A549 (cell line): ENCODE measurements at regions not wholly inside any gene's neighbourhood (a gene's known extent, or its start where the extent isn't known, plus 50 kb on each side); places are given as distances from the start of the nearest gene placed in this dataset.

ENCODE experiments used
- ATAC-seq, 2 experiments: fragments of 200-7000 bp in 1 of 2; fragments of >200 bp in 1 of 2; cut with Nextera tagmentation in 1 of 2; cut with Tn5 transposase in 1 of 2; 3 replicates each; pipeline versions ENCODE4 v1.8.0 to v1.9.1; 2018 to 2020; ENCODE audit warnings: mild to moderate bottlenecking in 1 of 2, moderate library complexity in 1 of 2
- CTCF ChIA-PET: fragments of 300-600 bp; sonication (Branson Sonifier 250); formaldehyde crosslinking; extraction: SDS; loops from one replicate; lab custom pipeline; 2021; ENCODE audit warnings: antibody characterized with exemption, inconsistent platforms; lab: Yijun Ruan, JAX
- POLR2A ChIA-PET: fragments of 350-600 bp; formaldehyde crosslinking; extraction: SDS; loops from one replicate; lab custom pipeline; 2021; ENCODE audit warnings: antibody characterized with exemption, inconsistent platforms; lab: Yijun Ruan, JAX
- DNase-seq, 2 experiments: peaks; one replicate each; pipeline versions ENCODE4 v3.0.0 to v3.0.0-alpha.2; 2011 to 2016; ENCODE audit warnings: low read depth in 1 of 2, low spot score in 1 of 2
- FAIRE-seq: peaks from 2 replicates; lab custom pipeline; 2011; peaks lifted over from hg19 to GRCh38; lab: Jason Lieb, UNC
- H3K27ac ChIP-seq, 2 experiments: fragments of >200 bp; sonication (Bioruptor Twin); formaldehyde crosslinking; 3 replicates each; pipeline ENCODE4 v1.5.1; 2016 to 2017
- H3K4me1 ChIP-seq: fragments of >200 bp; sonication (Bioruptor Twin); formaldehyde crosslinking; 3 replicates; pipeline ENCODE4 v1.6.1; 2016
- H3K4me2 ChIP-seq: fragments of >200 bp; sonication (Bioruptor Twin); formaldehyde crosslinking; 3 replicates; pipeline ENCODE4 v1.6.1; 2016
- H3K4me3 ChIP-seq: fragments of >200 bp; sonication (Bioruptor Twin); formaldehyde crosslinking; 3 replicates; pipeline ENCODE4 v1.5.1; 2016
- H3K9me3 ChIP-seq: fragments of >200 bp; sonication (Bioruptor Twin); formaldehyde crosslinking; 3 replicates; pipeline ENCODE4 v1.6.1; 2016
- CBX2 ChIP-seq: fragments of 200-600 bp; sonication (generic); IDR thresholded peaks from 2 replicates; pipeline ENCODE4 v1.6.1; 2016; ENCODE audit warnings: low read depth, mild to moderate bottlenecking, borderline replicate concordance
- EP300 ChIP-seq, 2 experiments: fragments of >200 bp; sonication (Bioruptor Twin); formaldehyde crosslinking; IDR thresholded peaks; 2 replicates in 1 of 2; 3 replicates in 1 of 2; pipeline ENCODE4 v1.6.1; 2016 to 2017
- HDAC2 ChIP-seq: fragments of 200-600 bp; sonication (generic); IDR thresholded peaks from 2 replicates; pipeline ENCODE4 v1.6.1; 2016
- HES2 ChIP-seq: fragments of >200 bp; sonication (Bioruptor Twin); formaldehyde crosslinking; IDR thresholded peaks from 2 replicates; pipeline ENCODE4 v1.6.1; 2016
- HOXB13 ChIP-seq: fragments of 250-450 bp; sonication (Bioruptor Pico); IDR thresholded peaks from 2 replicates; pipeline ENCODE4 v1.5.0; 2020; ENCODE audit warnings: low read depth, mild to moderate bottlenecking, moderate library complexity
- JUN ChIP-seq, 2 experiments: fragments of >200 bp; sonication (Bioruptor Twin); formaldehyde crosslinking; IDR thresholded peaks; 2 replicates in 1 of 2; 3 replicates in 1 of 2; pipeline ENCODE4 v1.6.1; 2016 to 2017
- KDM5A ChIP-seq: fragments of 200-600 bp; sonication (generic); IDR thresholded peaks from 2 replicates; pipeline ENCODE4 v1.6.1; 2016; ENCODE audit warnings: antibody characterized with exemption, mild to moderate bottlenecking
- PHF8 ChIP-seq: fragments of 200-600 bp; sonication (generic); IDR thresholded peaks from 2 replicates; pipeline ENCODE4 v1.6.1; 2016; ENCODE audit warnings: low read depth, mild to moderate bottlenecking, antibody characterized with exemption, moderate library complexity, borderline replicate concordance
- POLR2A ChIP-seq: IDR thresholded peaks from 2 replicates; pipeline ENCODE4 v1.6.1; 2012; ENCODE audit warnings: mild to moderate bottlenecking, low read length
- RAD21 ChIP-seq, 2 experiments: fragments of >200 bp in 1 of 2; sonication (Bioruptor Twin) in 1 of 2; formaldehyde crosslinking in 1 of 2; IDR thresholded peaks in 1 of 2; conservative IDR thresholded peaks in 1 of 2; 2 replicates in 1 of 2; 3 replicates in 1 of 2; pipeline ENCODE4 v1.6.1; 2012 to 2018; ENCODE audit warnings: inconsistent platforms in 1 of 2
- SMC3 ChIP-seq: fragments of >200 bp; sonication (Bioruptor Twin); formaldehyde crosslinking; IDR thresholded peaks from 3 replicates; pipeline ENCODE4 v1.6.1; 2018; ENCODE audit warnings: inconsistent platforms
- ZC3H11A ChIP-seq: fragments of 450-650 bp; IDR thresholded peaks from 2 replicates; pipeline ENCODE4 v1.6.1; 2014; ENCODE audit warnings: antibody characterized with exemption, mild to moderate bottlenecking
- ZFP36 ChIP-seq: fragments of 450-650 bp; IDR thresholded peaks from 2 replicates; pipeline ENCODE4 v1.6.1; 2014; ENCODE audit warnings: borderline replicate concordance; ENCODE audit not compliant: partially characterized antibody
- ZNF302 ChIP-seq: fragments of 250-450 bp; sonication (Bioruptor Pico); IDR thresholded peaks from 2 replicates; pipeline ENCODE4 v1.9.0; 2021; ENCODE audit warnings: inconsistent platforms, mild to moderate bottlenecking, moderate library complexity
- ZSCAN20 ChIP-seq: fragments of 250-450 bp; sonication (Bioruptor Pico); IDR thresholded peaks from 2 replicates; pipeline ENCODE4 v1.8.0; 2022; ENCODE audit warnings: mild to moderate bottlenecking, moderate library complexity
- WGBS: methylation state at CpG from one replicate; pipeline ENCODE4 v1.1.6; 2017; ENCODE audit errors: missing lambda C conversion rate; 5-methylcytosine and 5-hydroxymethylcytosine counted together
- TF ChIP-seq, protein P1 (sequence below): fragments of 150-350 bp; IDR thresholded peaks from 2 replicates; pipeline ENCODE4 v1.6.1; 2014; ENCODE audit warnings: low read depth, mild to moderate bottlenecking, low read length
- TF ChIP-seq, protein P2 (sequence below): fragments of >200 bp; sonication (Bioruptor Twin); formaldehyde crosslinking; IDR thresholded peaks from 3 replicates; pipeline ENCODE4 v1.5.1; 2016

DNA sequence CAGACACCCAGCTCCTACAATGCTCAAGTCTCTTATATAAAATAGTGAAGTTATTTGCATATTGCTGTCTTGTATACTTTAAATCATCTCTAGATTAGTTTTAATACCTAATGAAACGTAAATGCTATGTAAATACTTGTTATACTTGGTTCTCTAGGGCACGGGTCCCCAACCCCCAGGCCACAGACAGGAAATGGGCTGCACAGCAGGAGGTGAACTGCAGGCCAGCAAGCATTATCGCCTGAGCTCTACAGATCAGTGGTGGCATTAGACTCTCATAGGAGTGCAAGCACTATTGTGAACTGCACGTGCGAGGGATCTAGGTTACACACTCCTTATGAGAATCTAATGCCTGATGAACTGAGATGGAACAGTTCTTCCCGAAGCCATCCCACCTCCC, 395.9 kb upstream of the EMCN start (continued):
- no peak for TF ChIP-seq ZC3H11A
- TF ChIP-seq JUN (IDR thresholded peaks at IDR 0.05), result no peak
- no peak for TF ChIP-seq SMC3
- TF ChIP-seq HES2, result no peak
- no peak for TF ChIP-seq POLR2A
- no peak for TF ChIP-seq CBX2
- TF ChIP-seq HOXB13 (CRISPR knock-in tag), result no peak
- TF ChIP-seq ZFP36, result no peak
- TF ChIP-seq, protein P1, sequence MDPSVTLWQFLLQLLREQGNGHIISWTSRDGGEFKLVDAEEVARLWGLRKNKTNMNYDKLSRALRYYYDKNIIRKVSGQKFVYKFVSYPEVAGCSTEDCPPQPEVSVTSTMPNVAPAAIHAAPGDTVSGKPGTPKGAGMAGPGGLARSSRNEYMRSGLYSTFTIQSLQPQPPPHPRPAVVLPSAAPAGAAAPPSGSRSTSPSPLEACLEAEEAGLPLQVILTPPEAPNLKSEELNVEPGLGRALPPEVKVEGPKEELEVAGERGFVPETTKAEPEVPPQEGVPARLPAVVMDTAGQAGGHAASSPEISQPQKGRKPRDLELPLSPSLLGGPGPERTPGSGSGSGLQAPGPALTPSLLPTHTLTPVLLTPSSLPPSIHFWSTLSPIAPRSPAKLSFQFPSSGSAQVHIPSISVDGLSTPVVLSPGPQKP, result no peak

DNA sequence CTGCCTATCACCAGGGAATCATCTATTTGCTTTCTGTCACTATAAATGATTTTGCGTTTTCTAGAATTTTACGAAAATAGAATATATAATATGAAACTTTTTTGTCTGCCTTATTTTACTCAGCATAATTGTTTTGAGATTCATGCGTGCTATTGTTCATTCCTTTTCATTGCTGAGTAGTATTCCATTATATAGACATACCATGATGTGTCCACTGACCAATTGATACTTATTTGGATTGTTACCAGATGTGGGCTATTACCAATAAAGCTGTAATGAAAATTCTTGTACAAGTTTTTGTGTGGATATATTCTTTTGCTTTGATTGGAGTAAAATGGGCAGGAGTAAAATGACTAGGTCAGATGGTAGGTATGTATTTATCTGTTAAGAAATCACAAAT, 390.7 kb upstream of the EMCN start:
- CTCF ChIA-PET, result no interaction called here
- FAIRE-seq, result no peak

GRCh38 chr4:100907465-100908454, 389.9 kb upstream of the EMCN start:
- ChIA-PET CTCF (no interaction called here), POLR2A (no interaction called here)
- TF ChIP-seq EP300 (IDR thresholded peaks at IDR 0.05) (no peak), KDM5A (no peak), SMC3 (peak; percentile 34; the same call in 1 of the 3 replicates), RAD21 (conservative IDR thresholded peaks at IDR 0.05 in 1 of 2, IDR thresholded peaks at IDR 0.05 in 1 of 2) (peak; percentile 45 to 48; a peak in 4 of 5 replicates), ZNF302 (CRISPR knock-in tag) (no peak), PHF8 (no peak), HES2 (no peak), HDAC2 (no peak)
- TF ChIP-seq, protein P2, sequence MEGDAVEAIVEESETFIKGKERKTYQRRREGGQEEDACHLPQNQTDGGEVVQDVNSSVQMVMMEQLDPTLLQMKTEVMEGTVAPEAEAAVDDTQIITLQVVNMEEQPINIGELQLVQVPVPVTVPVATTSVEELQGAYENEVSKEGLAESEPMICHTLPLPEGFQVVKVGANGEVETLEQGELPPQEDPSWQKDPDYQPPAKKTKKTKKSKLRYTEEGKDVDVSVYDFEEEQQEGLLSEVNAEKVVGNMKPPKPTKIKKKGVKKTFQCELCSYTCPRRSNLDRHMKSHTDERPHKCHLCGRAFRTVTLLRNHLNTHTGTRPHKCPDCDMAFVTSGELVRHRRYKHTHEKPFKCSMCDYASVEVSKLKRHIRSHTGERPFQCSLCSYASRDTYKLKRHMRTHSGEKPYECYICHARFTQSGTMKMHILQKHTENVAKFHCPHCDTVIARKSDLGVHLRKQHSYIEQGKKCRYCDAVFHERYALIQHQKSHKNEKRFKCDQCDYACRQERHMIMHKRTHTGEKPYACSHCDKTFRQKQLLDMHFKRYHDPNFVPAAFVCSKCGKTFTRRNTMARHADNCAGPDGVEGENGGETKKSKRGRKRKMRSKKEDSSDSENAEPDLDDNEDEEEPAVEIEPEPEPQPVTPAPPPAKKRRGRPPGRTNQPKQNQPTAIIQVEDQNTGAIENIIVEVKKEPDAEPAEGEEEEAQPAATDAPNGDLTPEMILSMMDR, result peak; percentile 36; the same call in 2 of the 3 replicates
- ATAC-seq (no peak), FAIRE-seq (no peak), DNase-seq (peak in 1 of 2 experiments; percentile 31)
- Histone ChIP-seq H3K4me2 (no peak overlapping the region), H3K4me1 (no peaks in the 10 kb centered on the region), H3K27ac (no peak overlapping the region), H3K9me3 (no peaks in the 10 kb centered on the region), H3K4me3 (no peak overlapping the region)
- WGBS, result 60% methylated on average over 3 of the region's 3 CpGs

More for the DNA sequence above, 390.7 kb upstream of the EMCN start:
- 95% methylated on average over 3 of the region's 3 CpGs for WGBS
- TF ChIP-seq ZSCAN20, result no peak
- 0 out of 2 replicates have a peak, but pooled peaks have one; percentile 40 for TF ChIP-seq HDAC2
- Histone ChIP-seq H3K4me1 (no peaks in the 10 kb centered on the region), H3K4me3 (no peak overlapping the region), H3K9me3 (no peaks in the 10 kb centered on the region), H3K4me2 (no peak overlapping the region), H3K27ac (no peak overlapping the region)
- POLR2A ChIA-PET, result no interaction called here
- no peak for ATAC-seq
- DNase-seq, result no peak
